Adrenal gland (tissue), 5 donors: ENCODE measurements at regions not wholly inside any gene's neighbourhood (a gene's known extent, or its start where the extent isn't known, plus 50 kb on each side); places are given as distances from the start of the nearest gene placed in this dataset.

Experiments
- CTCF ChIP-seq, 6 experiments: fragments of 450-650 bp in 4 of 6; fragments of 200-600 bp in 2 of 6; sonication (generic) in 1 of 6; IDR thresholded peaks; 1 replicate in 5 of 6; 2 replicates in 1 of 6; pipeline versions ENCODE4 v1.5.1 to v1.8.0; 2016 to 2021; ENCODE audit warnings: antibody characterized with exemption in 6 of 6, mild to moderate bottlenecking in 2 of 6, moderate library complexity in 1 of 6
- POLR2A ChIP-seq, 2 donors: fragments of 450-650 bp; IDR thresholded peaks; one replicate each; pipeline ENCODE4 v1.6.1; 2017; ENCODE audit warnings: antibody characterized with exemption in 2 of 2, mild to moderate bottlenecking in 2 of 2, moderate library complexity in 1 of 2
- donor health status: DM: no; HTN: no; CAD: no.

- no peak for TF ChIP-seq CTCF (IDR thresholded peaks at IDR 0.05)
- TF ChIP-seq POLR2A (IDR thresholded peaks at IDR 0.05), result no peak
Measured at GRCh38 chr4:27364509-27364908, 503.9 kb downstream of the STIM2 start.
